ENCODE measurements at regions not wholly inside any gene's neighbourhood (a gene's known extent, or its start where the extent isn't known, plus 50 kb on each side); places are given as distances from the start of the nearest gene placed in this dataset.

DNA sequence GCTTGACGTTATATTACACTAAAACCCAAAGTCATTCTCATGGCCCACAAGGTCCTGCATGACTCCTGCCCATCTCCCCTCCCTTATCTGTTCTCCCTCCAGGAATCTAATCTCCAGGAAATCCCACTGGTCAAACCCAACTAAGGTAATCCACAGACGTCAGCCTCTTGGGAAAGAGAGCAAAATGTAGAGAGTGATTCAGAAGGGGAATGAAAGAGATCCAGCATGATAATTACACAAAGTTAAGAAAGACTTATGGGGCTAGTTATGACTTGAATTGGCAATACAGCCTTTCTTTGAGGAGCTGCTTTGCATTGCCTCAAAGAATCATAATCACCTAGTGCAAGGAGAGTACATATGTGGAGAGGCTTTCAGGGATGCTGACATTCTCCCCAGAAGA lies 137.8 kb upstream of the MYRIP start:
- no peak overlapping the region for H4K5ac ChIP-seq (ENCODE audit: low read depth, low read length)
- in situ Hi-C loops (cut with MboI; ENCODE audit: low sequenced_read_pairs) (no loop called here), intact Hi-C loops (cut with micrococcal nuclease) (no loop called here), dilution Hi-C loops (cut with HindIII; ENCODE audit: low sequenced_read_pairs, unreplicated experiment) (no loop called here)
- H2AK9ac ChIP-seq (replicated peaks; ENCODE audit: low read depth, low read length, poor library complexity), result no peak overlapping the region
- no TSS peak for BruUV-seq (replicated peaks)
- no peak overlapping the region for H3K4me2 ChIP-seq (ENCODE audit: low read depth, low read length)
- H3K9ac ChIP-seq (ENCODE audit: low read depth, low read length), result no peak overlapping the region
- TF ChIP-seq CHD1 (IDR thresholded peaks at IDR 0.05; ENCODE audit: low read depth, low read length) (no peak), CEBPB (IDR thresholded peaks at IDR 0.05; ENCODE audit: low read depth, low read length) (no peak), MAZ (IDR thresholded peaks at IDR 0.05; ENCODE audit: borderline replicate concordance, low read depth, low read length) (no peak), BHLHE40 (IDR thresholded peaks at IDR 0.05; ENCODE audit: low read depth, low read length) (no peak), SMC3 (IDR thresholded peaks at IDR 0.05; ENCODE audit: low read depth, low read length) (no peak), RAD21 (IDR thresholded peaks at IDR 0.05; ENCODE audit: low read length) (no peak)
- TF ChIP-seq, protein P1, sequence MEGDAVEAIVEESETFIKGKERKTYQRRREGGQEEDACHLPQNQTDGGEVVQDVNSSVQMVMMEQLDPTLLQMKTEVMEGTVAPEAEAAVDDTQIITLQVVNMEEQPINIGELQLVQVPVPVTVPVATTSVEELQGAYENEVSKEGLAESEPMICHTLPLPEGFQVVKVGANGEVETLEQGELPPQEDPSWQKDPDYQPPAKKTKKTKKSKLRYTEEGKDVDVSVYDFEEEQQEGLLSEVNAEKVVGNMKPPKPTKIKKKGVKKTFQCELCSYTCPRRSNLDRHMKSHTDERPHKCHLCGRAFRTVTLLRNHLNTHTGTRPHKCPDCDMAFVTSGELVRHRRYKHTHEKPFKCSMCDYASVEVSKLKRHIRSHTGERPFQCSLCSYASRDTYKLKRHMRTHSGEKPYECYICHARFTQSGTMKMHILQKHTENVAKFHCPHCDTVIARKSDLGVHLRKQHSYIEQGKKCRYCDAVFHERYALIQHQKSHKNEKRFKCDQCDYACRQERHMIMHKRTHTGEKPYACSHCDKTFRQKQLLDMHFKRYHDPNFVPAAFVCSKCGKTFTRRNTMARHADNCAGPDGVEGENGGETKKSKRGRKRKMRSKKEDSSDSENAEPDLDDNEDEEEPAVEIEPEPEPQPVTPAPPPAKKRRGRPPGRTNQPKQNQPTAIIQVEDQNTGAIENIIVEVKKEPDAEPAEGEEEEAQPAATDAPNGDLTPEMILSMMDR (conservative IDR thresholded peaks at IDR 0.05; ENCODE audit: low read depth, low read length), result no peak
- TF ChIP-seq, protein P2, sequence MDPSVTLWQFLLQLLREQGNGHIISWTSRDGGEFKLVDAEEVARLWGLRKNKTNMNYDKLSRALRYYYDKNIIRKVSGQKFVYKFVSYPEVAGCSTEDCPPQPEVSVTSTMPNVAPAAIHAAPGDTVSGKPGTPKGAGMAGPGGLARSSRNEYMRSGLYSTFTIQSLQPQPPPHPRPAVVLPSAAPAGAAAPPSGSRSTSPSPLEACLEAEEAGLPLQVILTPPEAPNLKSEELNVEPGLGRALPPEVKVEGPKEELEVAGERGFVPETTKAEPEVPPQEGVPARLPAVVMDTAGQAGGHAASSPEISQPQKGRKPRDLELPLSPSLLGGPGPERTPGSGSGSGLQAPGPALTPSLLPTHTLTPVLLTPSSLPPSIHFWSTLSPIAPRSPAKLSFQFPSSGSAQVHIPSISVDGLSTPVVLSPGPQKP (IDR thresholded peaks at IDR 0.05; ENCODE audit: borderline replicate concordance, low read depth, low read length), result no peak
- TF ChIP-seq, protein P3, sequence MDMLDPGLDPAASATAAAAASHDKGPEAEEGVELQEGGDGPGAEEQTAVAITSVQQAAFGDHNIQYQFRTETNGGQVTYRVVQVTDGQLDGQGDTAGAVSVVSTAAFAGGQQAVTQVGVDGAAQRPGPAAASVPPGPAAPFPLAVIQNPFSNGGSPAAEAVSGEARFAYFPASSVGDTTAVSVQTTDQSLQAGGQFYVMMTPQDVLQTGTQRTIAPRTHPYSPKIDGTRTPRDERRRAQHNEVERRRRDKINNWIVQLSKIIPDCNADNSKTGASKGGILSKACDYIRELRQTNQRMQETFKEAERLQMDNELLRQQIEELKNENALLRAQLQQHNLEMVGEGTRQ (IDR thresholded peaks at IDR 0.05; ENCODE audit: low read depth, low read length), result no peak
- no peak overlapping the region for H4K8ac ChIP-seq (ENCODE audit: low read depth in 2 of 2, low read length in 2 of 2)
- no peaks in the 10 kb centered on the region for H3K4me1 ChIP-seq (ENCODE audit: control insufficient read depth, insufficient read depth, low read length)
- no peak overlapping the region for H2BK120ac ChIP-seq (ENCODE audit: low read depth, low read length)
- no peaks in the 10 kb centered on the region for H3K9me3 ChIP-seq (ENCODE audit: control insufficient read depth, insufficient read depth, low read length)
- H3K4me3 ChIP-seq (ENCODE audit: insufficient read depth, low read depth, low read length), result no peak overlapping the region
- H2BK5ac ChIP-seq (ENCODE audit: low read depth, low read length, poor library complexity, severe bottlenecking), result no peak overlapping the region
- H2BK15ac ChIP-seq (ENCODE audit: low read depth, low read length), result no peak overlapping the region
- H3K14ac ChIP-seq (replicated peaks; ENCODE audit: low read depth, low read length), result no peak overlapping the region
- no peaks in the 10 kb centered on the region for H3K27me3 ChIP-seq (ENCODE audit: control insufficient read depth, insufficient read depth, low read length)
- H3K4ac ChIP-seq (ENCODE audit: low read depth, low read length), result no peak overlapping the region
- H3K56ac ChIP-seq (ENCODE audit: extremely low read depth, insufficient read depth, low read length), result no peak overlapping the region
- no peak overlapping the region for H3K18ac ChIP-seq (ENCODE audit: low read depth, low read length)
- WGBS, 2 experiments (ENCODE audit: extremely low coverage in 2 of 2, insufficient read length in 1 of 2), result no CpG with 5 or more reads among the region's 2 CpGs
- no peak overlapping the region for H3K27ac ChIP-seq (ENCODE audit: insufficient read depth, low read length)
- no peak overlapping the region for H4K91ac ChIP-seq (ENCODE audit: insufficient read depth, low read depth, low read length)
- no peak overlapping the region for H2BK20ac ChIP-seq (ENCODE audit: low read depth, low read length)
- no peaks in the 10 kb centered on the region for H3K36me3 ChIP-seq (ENCODE audit: control insufficient read depth, insufficient read depth, low read length)
- POLR2A ChIA-PET (ENCODE audit: unreplicated experiment), result interaction anchor here (0.6 kb wide), 1 partner anchor 647 kb away, joined by 3 read pairs; no protein-coding TSS in a partner anchor
- no peaks in the 10 kb centered on the region for H4K20me1 ChIP-seq (ENCODE audit: insufficient read depth, low read length)
- DNase-seq, result no peak
- H3K79me1 ChIP-seq (ENCODE audit: low read depth in 1 of 2, low read length in 2 of 2), result no peaks in the 10 kb centered on the region
- no peak overlapping the region for H2AFZ ChIP-seq (replicated peaks; ENCODE audit: low read length, poor library complexity)
- H3K9me1 ChIP-seq (ENCODE audit: insufficient read depth, low read length), result no peaks in the 10 kb centered on the region
- H3K23ac ChIP-seq (ENCODE audit: low read depth, low read length), result no peak overlapping the region
- CTCF ChIA-PET, result interaction anchor here (0.6 to 0.7 kb wide), 2 partner anchors 17 to 155 kb away, joined by 4 to 6 read pairs; no protein-coding TSS in a partner anchor
- no peak for ATAC-seq (ENCODE audit: low read depth)
- no peak overlapping the region for H2AK5ac ChIP-seq (ENCODE audit: low read depth, low read length)

All from IMR-90 (cell line).